Activated T-cell treated with anti-CD3 and anti-CD28 coated beads, Interleukin-2, amount 50 U/mL, for 4 hours (primary cell): ENCODE measurements at regions not wholly inside any gene's neighbourhood (a gene's known extent, or its start where the extent isn't known, plus 50 kb on each side); places are given as distances from the start of the nearest gene placed in this dataset.

Experiments used
- ATAC-seq, 2 donors: fragments of 200-7000 bp; cut with Tn5 transposase; one replicate each; pipeline ENCODE4 v1.10.0; 2021
- DNase-seq: peaks from one replicate; pipeline ENCODE4 v3.0.0-alpha.2; 2020
- H3K27me3 Mint-ChIP-seq: one replicate; pipeline ENCODE4 v1.8.0; 2021; ENCODE audit warnings: low read depth, mixed read lengths
- H3K36me3 Mint-ChIP-seq: one replicate; pipeline ENCODE4 v1.8.0; 2022; ENCODE audit warnings: mixed read lengths; ENCODE audit not compliant: insufficient read depth
- H3K4me1 Mint-ChIP-seq: one replicate; pipeline ENCODE4 v1.8.0; 2021; ENCODE audit warnings: low read depth, mixed read lengths
- H3K4me3 Mint-ChIP-seq: one replicate; pipeline ENCODE4 v1.8.0; 2021; ENCODE audit warnings: mild to moderate bottlenecking, moderate library complexity, mixed read lengths
- H3K9me3 Mint-ChIP-seq: one replicate; pipeline ENCODE4 v1.8.0; 2021; ENCODE audit warnings: mixed read lengths

DNA sequence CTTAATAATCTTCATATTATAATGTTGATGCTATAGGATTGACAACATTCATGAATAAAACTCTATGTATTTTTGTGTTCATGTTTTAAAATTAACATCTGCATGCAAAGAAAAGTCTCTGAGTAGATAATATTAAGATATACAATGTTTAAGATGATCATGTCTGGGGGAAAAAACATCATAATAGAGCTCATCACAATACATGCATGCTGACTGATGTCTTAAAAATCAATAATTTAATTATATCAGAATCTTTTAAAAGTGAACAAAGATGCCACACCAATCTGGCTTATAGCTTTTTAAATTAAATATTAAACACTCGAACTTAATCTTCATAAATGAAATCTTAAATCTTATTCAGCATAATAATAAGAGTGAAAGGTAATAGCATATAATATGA lies 933.9 kb upstream of the MIR17HG start:
- no peaks in the 10 kb centered on the region for H3K27me3 Mint-ChIP-seq
- no peak overlapping the region for H3K4me3 Mint-ChIP-seq
- no peak for DNase-seq
- H3K9me3 Mint-ChIP-seq, result peaks cover 7% of the 10 kb centered on the region
- no peaks in the 10 kb centered on the region for H3K4me1 Mint-ChIP-seq
- H3K36me3 Mint-ChIP-seq, result no peaks in the 10 kb centered on the region
- ATAC-seq, result no peak

DNA sequence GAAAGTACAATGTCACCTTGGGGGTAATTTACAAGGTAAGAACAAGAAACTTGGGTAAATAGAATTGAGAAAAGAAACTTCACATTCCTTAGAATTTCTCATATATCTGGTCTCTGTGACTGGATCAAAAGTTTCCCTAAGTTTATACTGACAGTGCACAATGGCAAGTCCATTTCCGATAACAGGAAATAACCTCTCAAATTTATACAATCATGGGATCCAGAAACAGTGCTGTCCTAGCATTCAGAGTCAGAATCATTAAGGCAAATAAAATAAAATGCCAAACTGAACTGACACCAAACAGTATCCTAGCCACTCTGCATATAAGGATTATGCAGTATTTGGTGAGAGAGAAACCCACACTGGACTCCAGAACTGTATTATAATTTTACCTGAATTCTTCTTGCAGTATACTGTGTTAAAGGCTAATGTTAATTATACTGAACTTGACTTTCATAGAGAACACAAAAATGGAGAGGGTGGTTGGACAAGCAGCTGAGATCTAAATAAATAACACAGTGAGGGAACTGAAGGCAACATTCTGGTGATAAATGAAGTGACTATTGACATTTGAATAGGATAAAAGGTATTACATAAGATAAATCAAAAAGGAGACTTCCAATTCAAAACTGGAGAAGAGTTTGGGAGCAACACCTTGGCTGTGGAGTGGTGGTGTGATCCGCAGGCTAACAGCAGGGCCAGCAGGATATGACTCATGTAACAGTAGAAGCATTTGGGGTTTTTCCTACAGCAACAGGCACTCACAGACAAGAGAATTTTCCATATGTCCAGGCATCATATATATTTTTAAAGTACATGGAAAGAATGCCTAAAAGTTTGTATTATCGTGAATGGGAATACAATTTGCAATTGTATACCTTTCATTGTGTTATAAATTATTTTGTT lies 932.5 kb upstream of the MIR17HG start:
- Mint-ChIP-seq H3K9me3 (peaks cover 7% of the 10 kb centered on the region), H3K4me3 (no peak overlapping the region), H3K36me3 (no peaks in the 10 kb centered on the region), H3K4me1 (no peaks in the 10 kb centered on the region), H3K27me3 (no peaks in the 10 kb centered on the region)
- DNase-seq, result no peak
- no peak for ATAC-seq

DNA sequence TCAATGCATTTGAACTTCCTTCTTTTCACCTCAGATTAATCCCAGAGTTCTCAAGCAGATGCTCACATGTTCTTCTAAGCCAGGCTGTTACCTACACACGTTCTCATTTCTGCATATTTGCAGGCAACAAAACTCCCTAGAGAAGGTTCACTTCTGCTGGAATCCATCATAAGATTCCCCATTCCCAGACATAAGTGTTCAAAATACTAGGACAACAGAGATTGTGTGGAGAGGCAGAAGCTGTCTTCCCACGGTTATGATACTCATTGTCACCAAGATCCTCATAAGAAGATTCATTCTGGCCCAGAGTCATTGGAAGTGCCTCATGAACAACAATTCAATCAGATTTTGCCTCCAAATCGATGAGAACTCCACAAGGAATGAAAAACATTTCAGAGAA lies 931.6 kb upstream of the MIR17HG start:
- DNase-seq, result no peak
- H3K4me1 Mint-ChIP-seq, result no peaks in the 10 kb centered on the region
- no peak overlapping the region for H3K4me3 Mint-ChIP-seq
- no peaks in the 10 kb centered on the region for H3K27me3 Mint-ChIP-seq
- ATAC-seq, result no peak
- H3K9me3 Mint-ChIP-seq, result peaks cover 11% of the 10 kb centered on the region
- H3K36me3 Mint-ChIP-seq, result no peaks in the 10 kb centered on the region

DNA sequence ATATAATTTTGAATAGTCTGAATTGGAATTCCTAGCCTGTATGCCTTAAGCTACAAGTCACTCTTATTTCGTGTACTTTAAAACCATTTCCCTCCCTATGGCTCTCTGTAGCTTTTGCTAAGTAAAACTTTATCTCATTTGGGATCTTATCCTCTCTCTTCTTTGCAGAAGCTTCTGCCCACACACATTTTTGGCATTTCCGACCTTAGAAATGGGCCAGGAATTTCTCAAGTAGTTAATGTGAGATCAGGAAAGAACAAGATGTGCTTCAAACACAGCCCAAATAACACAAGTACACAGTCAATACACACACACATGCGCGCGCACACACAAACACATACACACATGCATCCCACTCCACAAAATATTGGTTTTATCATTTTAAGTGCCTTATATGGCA lies 931.0 kb upstream of the MIR17HG start:
- peaks cover 15% of the 10 kb centered on the region for H3K9me3 Mint-ChIP-seq
- DNase-seq (no peak), ATAC-seq (no peak)
- H3K36me3 Mint-ChIP-seq, result no peaks in the 10 kb centered on the region
- no peaks in the 10 kb centered on the region for H3K4me1 Mint-ChIP-seq
- H3K4me3 Mint-ChIP-seq, result no peak overlapping the region
- H3K27me3 Mint-ChIP-seq, result no peaks in the 10 kb centered on the region

DNA sequence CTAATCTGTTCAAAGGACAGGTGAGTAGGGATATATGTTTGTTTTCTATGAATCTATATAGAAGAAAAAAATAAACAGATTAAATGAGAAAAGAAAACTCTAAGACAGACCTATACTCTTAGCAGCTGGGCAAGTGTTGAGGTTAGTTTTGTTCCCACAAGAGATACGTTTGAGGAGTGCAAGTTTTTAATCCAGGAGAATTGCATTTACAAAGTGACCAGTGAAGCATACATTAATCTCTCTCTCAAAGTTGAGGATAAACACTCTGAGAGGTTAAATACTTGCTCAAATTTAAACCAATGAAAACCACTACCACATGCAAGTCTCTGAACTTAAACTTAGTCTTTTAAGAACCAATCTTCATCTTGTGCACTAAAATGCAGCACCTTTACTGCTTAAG lies 930.5 kb upstream of the MIR17HG start:
- Mint-ChIP-seq H3K4me3 (no peak overlapping the region), H3K9me3 (peaks cover 15% of the 10 kb centered on the region), H3K27me3 (no peaks in the 10 kb centered on the region), H3K36me3 (no peaks in the 10 kb centered on the region), H3K4me1 (no peaks in the 10 kb centered on the region)
- ATAC-seq (no peak), DNase-seq (no peak)

DNA sequence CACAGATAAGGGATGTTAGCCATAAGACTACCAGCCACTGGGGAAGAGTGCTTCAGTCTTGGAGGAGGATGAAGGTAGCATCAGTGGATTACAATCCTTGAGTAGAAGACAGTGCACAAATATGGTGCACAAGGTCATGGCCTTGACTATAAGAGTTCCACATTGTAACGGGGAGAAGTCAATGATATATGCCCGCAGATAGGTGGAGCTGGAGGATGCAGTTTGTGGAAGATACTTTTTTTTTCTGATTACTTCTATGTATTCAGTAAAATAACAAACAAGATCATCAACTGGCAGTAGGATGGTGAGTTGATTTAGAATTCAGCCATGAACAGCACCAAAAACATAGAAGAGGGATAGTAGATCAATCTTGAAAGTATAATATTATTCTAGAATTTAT lies 926.8 kb upstream of the MIR17HG start:
- no peak overlapping the region for H3K4me3 Mint-ChIP-seq
- DNase-seq (no peak), ATAC-seq (no peak)
- H3K9me3 Mint-ChIP-seq, result peaks cover 11% of the 10 kb centered on the region
- no peaks in the 10 kb centered on the region for H3K4me1 Mint-ChIP-seq
- no peaks in the 10 kb centered on the region for H3K36me3 Mint-ChIP-seq
- H3K27me3 Mint-ChIP-seq, result no peaks in the 10 kb centered on the region

DNA sequence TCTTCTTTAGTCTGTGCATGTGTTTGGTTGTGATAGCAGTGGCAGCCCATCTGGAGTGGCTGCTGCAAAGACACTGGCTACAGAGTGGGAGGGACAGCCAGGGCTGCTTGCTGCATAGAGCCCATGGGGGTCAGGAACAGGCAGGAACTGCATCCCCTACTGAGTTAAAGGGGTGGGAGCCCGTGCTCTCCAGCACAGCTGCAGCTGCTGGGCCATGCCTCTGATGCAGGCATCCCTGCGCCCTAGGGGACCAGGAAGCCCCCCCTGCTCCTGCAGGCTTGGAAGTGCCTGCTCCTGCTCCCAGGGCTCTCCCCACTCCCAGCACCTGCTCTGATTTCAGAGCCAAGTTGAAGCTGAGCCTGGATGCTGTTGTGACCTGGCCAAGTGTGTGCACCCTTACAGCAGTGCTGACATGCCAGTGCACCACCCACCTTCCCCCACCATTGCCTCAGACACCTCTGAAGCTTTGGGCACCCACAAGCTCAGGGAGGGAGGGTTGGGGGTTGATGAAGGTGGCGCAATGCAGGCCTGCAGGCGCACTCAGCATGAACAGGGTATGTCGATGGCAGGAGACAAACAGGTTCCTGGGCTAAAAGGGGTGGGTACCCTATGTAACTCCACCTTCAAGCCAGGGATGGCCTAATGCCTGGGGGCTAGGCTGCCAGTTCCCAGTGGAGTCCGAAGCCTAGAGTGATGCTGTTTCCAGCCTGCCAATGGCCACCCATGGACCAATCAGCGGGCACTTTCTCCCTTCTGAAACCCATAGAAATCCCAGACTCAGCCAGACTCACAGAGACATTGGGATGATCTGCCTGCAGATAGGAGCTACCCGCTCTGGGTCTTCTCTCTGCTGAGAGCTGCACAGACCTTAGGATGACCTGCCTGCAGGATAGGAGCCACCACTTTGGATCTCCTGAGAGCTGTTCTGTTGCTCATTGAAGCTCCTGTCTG lies 919.9 kb upstream of the MIR17HG start:
- Mint-ChIP-seq H3K9me3 (no peaks in the 10 kb centered on the region), H3K4me3 (no peak overlapping the region), H3K27me3 (no peaks in the 10 kb centered on the region), H3K36me3 (no peaks in the 10 kb centered on the region), H3K4me1 (no peaks in the 10 kb centered on the region)
- DNase-seq, result no peak
- no peak for ATAC-seq

DNA sequence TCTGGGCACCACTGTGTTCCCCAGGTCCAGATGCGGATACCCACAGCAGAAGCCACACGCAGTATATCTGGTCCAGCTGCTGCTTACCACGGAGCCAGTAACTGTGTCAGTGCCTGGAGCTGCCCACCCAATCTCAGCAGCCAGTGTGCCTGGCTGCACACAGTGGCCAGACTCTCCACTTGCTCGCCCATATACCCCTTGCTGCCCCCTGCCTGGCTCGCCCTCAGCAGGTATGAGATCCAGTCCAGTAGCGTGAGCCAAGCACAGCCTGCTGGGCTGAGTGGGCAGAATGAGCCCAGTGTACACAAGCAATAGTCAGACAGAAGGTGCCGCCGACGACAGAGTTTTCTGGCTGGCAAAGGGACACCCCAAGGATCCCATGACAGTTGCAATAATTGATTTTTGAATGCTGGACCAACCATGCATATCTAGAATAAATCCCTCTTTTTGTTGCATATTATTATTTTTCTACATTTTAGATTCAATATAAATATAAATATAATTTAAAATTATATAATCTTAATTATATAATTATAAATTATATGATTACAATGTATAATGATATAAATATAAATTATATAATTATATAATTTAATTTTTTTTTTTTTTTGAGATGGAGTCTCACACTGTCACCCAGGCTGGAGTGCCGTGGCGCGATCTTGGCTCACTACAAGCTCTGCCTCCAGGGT lies 918.8 kb upstream of the MIR17HG start:
- ATAC-seq (no peak), DNase-seq (no peak)
- H3K27me3 Mint-ChIP-seq, result no peaks in the 10 kb centered on the region
- H3K4me3 Mint-ChIP-seq, result no peak overlapping the region
- no peaks in the 10 kb centered on the region for H3K9me3 Mint-ChIP-seq
- no peaks in the 10 kb centered on the region for H3K4me1 Mint-ChIP-seq
- H3K36me3 Mint-ChIP-seq, result no peaks in the 10 kb centered on the region

DNA sequence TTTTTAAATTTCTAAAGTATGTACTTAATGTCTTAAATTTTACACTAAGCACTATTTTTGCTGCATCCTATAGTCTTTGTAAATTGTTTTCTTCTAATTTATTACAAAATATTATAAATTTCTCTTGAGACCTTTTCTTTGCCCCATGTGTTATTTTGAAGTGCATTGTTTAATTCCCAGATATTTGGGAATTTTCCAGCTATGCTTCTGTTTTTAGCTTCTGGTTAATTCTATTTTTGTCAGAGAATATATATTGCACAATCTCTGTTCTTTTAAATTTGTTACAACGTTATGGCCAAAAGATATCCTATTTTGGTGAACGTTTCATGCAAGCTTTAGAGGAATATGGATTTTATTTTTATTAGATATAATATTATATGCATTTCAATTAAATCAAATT lies 917.4 kb upstream of the MIR17HG start:
- no peaks in the 10 kb centered on the region for H3K27me3 Mint-ChIP-seq
- H3K4me3 Mint-ChIP-seq, result no peak overlapping the region
- no peaks in the 10 kb centered on the region for H3K36me3 Mint-ChIP-seq
- ATAC-seq (no peak), DNase-seq (no peak)
- no peaks in the 10 kb centered on the region for H3K9me3 Mint-ChIP-seq
- no peaks in the 10 kb centered on the region for H3K4me1 Mint-ChIP-seq

DNA sequence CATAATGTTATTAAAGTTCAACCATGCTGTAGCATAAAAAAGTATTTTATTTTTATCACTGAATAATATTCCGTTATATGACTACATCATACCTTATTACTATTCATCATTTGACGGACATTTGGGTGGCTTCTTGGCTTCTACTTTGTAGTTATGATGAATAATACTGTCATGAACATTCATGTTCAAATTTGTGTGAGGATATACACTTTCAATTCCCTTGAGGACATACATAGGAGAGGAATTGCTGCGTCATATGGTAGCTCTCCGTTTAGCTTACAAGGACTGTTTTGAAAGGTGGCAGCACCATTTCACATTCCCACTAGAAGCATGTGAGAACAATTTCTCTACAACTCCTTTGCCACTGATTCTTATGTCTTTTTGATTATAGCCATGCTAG lies 910.8 kb upstream of the MIR17HG start:
- Mint-ChIP-seq H3K4me3 (no peak overlapping the region), H3K9me3 (peaks cover 3% of the 10 kb centered on the region), H3K4me1 (no peaks in the 10 kb centered on the region), H3K36me3 (no peaks in the 10 kb centered on the region), H3K27me3 (no peaks in the 10 kb centered on the region)
- DNase-seq (no peak), ATAC-seq (no peak)

DNA sequence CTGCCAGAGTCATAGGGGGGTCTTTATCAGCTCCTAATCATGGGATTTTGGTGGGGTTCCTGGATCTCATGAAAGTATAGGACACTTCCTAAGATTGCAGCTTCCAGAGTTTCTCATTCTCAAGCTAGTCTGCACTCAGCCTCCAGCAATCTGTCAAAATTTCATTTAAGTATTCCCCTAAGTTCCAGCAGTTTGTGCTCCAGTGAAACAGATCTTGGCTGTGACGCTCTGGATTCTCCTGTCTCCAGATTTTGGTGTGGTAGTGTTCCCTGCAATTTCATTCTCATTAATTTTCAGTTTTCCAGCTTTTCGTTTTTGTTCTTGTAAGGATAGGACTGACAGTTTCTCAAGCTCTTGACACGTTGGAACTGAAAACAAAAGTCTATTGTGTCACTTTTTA lies 908.9 kb upstream of the MIR17HG start:
- Mint-ChIP-seq H3K4me1 (no peaks in the 10 kb centered on the region), H3K9me3 (peaks cover 6% of the 10 kb centered on the region), H3K36me3 (no peaks in the 10 kb centered on the region), H3K27me3 (no peaks in the 10 kb centered on the region), H3K4me3 (no peak overlapping the region)
- ATAC-seq (no peak), DNase-seq (no peak)

DNA sequence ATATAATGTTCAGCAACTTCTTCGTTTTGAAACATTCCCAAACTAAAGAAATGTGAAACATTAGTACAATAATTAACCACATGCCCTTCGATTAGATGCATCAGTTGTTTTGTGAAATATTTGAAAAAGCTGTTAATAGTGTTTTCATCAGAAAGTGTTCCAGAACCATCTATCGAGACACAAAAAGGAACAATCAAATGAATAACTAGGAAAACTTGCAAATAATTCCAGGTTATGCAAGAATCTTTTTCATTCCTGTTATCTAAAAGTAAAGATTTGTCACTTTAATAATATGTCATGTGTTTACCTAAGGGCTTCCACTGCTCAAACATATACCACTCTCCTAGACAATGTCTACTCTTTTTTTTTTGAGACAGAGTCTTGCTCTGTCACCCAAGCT lies 904.2 kb upstream of the MIR17HG start:
- Mint-ChIP-seq H3K4me3 (no peak overlapping the region), H3K36me3 (no peaks in the 10 kb centered on the region), H3K4me1 (no peaks in the 10 kb centered on the region), H3K27me3 (no peaks in the 10 kb centered on the region), H3K9me3 (peaks cover 9% of the 10 kb centered on the region)
- DNase-seq, result no peak
- no peak for ATAC-seq

DNA sequence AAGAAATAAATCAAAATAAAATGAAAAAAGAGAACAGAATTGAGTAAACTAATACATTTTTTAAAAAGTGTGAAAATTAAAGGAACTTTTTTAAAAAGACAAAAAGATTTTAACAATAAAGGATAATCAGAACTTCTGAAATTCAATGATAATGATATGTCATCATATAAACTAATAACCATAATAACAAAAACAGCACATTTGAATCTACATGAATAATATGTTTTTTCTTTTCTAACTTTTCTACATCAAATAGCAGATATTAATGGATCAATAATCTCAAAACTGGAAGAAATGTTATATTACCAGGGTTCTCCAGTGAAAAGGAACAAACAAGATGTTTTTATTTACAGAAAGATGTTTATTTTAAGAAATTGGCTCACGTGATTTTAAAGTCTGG lies 903.3 kb upstream of the MIR17HG start:
- Mint-ChIP-seq H3K9me3 (peaks cover 10% of the 10 kb centered on the region), H3K27me3 (no peaks in the 10 kb centered on the region), H3K4me3 (no peak overlapping the region), H3K36me3 (no peaks in the 10 kb centered on the region), H3K4me1 (no peaks in the 10 kb centered on the region)
- no peak for DNase-seq
- no peak for ATAC-seq

DNA sequence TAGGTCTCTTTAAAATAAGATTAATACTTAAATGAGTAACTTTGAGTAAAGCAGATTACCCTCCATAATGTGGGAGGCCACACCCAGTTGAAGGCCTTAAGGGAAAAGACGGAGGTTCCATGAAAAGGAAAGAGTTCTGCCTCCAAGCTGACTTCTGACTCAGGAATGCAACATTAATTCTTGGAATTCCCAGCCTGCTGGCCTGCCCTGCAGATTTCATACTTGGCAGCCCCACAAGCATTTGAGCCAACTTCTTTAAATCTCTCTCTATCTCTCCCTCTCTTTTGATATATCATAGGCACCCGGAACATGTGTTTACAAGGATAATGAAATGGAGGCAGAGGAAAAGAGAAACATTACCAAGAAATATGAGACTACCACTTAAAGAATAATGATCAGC lies 902.3 kb upstream of the MIR17HG start:
- ATAC-seq, result no peak
- H3K9me3 Mint-ChIP-seq, result peaks cover 14% of the 10 kb centered on the region

More for the DNA sequence above, 902.3 kb upstream of the MIR17HG start:
- no peak for DNase-seq
- H3K27me3 Mint-ChIP-seq, result no peaks in the 10 kb centered on the region
- no peaks in the 10 kb centered on the region for H3K36me3 Mint-ChIP-seq
- H3K4me3 Mint-ChIP-seq, result no peak overlapping the region
- H3K4me1 Mint-ChIP-seq, result no peaks in the 10 kb centered on the region
